Body of pancreas (tissue), 4 donors: ENCODE measurements at regions not wholly inside any gene's neighbourhood (a gene's known extent, or its start where the extent isn't known, plus 50 kb on each side); places are given as distances from the start of the nearest gene placed in this dataset.

Experiments
- ATAC-seq: fragments of 150-250 bp; one replicate; pipeline ENCODE4 v1.9.1; 2016
- DNase-seq, 4 donors: peaks; one replicate each; pipeline ENCODE4 v3.0.0-alpha.2; 2019
- H3K27ac ChIP-seq, 4 donors: fragments of 200-600 bp; sonication (generic); 1 replicate in 3 of 4; 2 replicates in 1 of 4; pipeline versions ENCODE4 v1.5.1 to v1.6.1; 2016 to 2019; ENCODE audit warnings: mild to moderate bottlenecking in 1 of 4, mixed read lengths in 1 of 4, moderate library complexity in 1 of 4
- H3K27me3 ChIP-seq, 2 donors: fragments of 200-600 bp; sonication (generic); one replicate each; pipeline ENCODE4 v1.6.0; 2016; ENCODE audit warnings: mild to moderate bottlenecking in 1 of 2
- H3K36me3 ChIP-seq, 2 donors: fragments of 200-600 bp; sonication (generic); replicated peaks in 1 of 2; 2 replicates each; pipeline ENCODE4 v1.5.1; 2016; ENCODE audit warnings: low read depth in 2 of 2; ENCODE audit not compliant: insufficient read depth in 1 of 2
- H3K4me1 ChIP-seq: fragments of 200-600 bp; sonication (generic); one replicate; pipeline ENCODE4 v1.6.0; 2016
- H3K4me3 ChIP-seq, 2 donors: fragments of 200-600 bp; sonication (generic); 1 replicate in 1 of 2; 2 replicates in 1 of 2; pipeline ENCODE4 v1.5.1; 2016 to 2019
- H3K9me3 ChIP-seq, 3 donors: fragments of 200-600 bp; sonication (generic); 1 replicate in 2 of 3; 2 replicates in 1 of 3; pipeline ENCODE4 v1.5.1; 2016
- CTCF ChIP-seq, 7 experiments: fragments of 450-650 bp in 4 of 7; fragments of 200-600 bp in 3 of 7; sonication (generic) in 3 of 7; IDR thresholded peaks; one replicate each; pipeline ENCODE4 v1.5.1; 2016 to 2019; ENCODE audit warnings: antibody characterized with exemption in 7 of 7
- POLR2A ChIP-seq, 3 donors: fragments of 450-650 bp; IDR thresholded peaks; one replicate each; pipeline ENCODE4 v1.6.1; 2016; ENCODE audit warnings: antibody characterized with exemption in 3 of 3, mild to moderate bottlenecking in 2 of 3
- WGBS, 2 donors: methylation state at CpG; one replicate each; pipeline ENCODE4 v1.1.5; 2017; 5-methylcytosine and 5-hydroxymethylcytosine counted together
- intact Hi-C: fragments of 100-400 bp; cut with DNase I; formaldehyde crosslinking; loops from one replicate; pipeline ENCODE4 v1.15.1; 2023

GRCh38 chr2:150688016-150688415 is 200.5 kb upstream of the RND3 start:
- intact Hi-C loops, result no loop called here
- DNase-seq (no peak), ATAC-seq (no peak)
- Histone ChIP-seq H3K4me3 (no peak overlapping the region), H3K27ac (no peak overlapping the region), H3K9me3 (no peaks in the 10 kb centered on the region), H3K4me1 (no peaks in the 10 kb centered on the region), H3K36me3 (no peaks in the 10 kb centered on the region), H3K27me3 (no peaks in the 10 kb centered on the region)
- TF ChIP-seq POLR2A (IDR thresholded peaks at IDR 0.05), result no peak
- TF ChIP-seq CTCF (IDR thresholded peaks at IDR 0.05), result no peak
- 38 to 47% methylated on average over 3 of the region's 3 CpGs for WGBS, 2 donors

GRCh38 chr2:150686391-150686790 is 198.9 kb upstream of the RND3 start:
- Histone ChIP-seq H3K4me3 (no peak overlapping the region), H3K27ac (no peak overlapping the region), H3K36me3 (no peaks in the 10 kb centered on the region), H3K4me1 (no peaks in the 10 kb centered on the region), H3K27me3 (no peaks in the 10 kb centered on the region), H3K9me3 (no peaks in the 10 kb centered on the region)
- TF ChIP-seq CTCF (IDR thresholded peaks at IDR 0.05), result no peak
- no peak for TF ChIP-seq POLR2A (IDR thresholded peaks at IDR 0.05)
- WGBS, 2 donors, result 67 to 69% methylated on average over 1 of the region's 1 CpG
- DNase-seq (no peak), ATAC-seq (no peak)
- intact Hi-C loops, result no loop called here

- no peak for ATAC-seq
- Histone ChIP-seq H3K36me3 (no peaks in the 10 kb centered on the region), H3K9me3 (no peaks in the 10 kb centered on the region), H3K27ac (no peak overlapping the region), H3K4me3 (no peak overlapping the region), H3K27me3 (no peaks in the 10 kb centered on the region), H3K4me1 (no peaks in the 10 kb centered on the region)
- DNase-seq, result no peak
- intact Hi-C loops, result no loop called here
- 53 to 66% methylated on average over 2 of the region's 2 CpGs for WGBS, 2 donors
- TF ChIP-seq CTCF (IDR thresholded peaks at IDR 0.05), result no peak
- TF ChIP-seq POLR2A (IDR thresholded peaks at IDR 0.05), result no peak
These were observed 193.8 kb upstream of the RND3 start for GRCh38 chr2:150681120-150681804.

- no peak for ATAC-seq
- Histone ChIP-seq H3K27ac (no peak overlapping the region), H3K36me3 (no peaks in the 10 kb centered on the region), H3K27me3 (no peaks in the 10 kb centered on the region), H3K9me3 (no peaks in the 10 kb centered on the region), H3K4me1 (no peaks in the 10 kb centered on the region), H3K4me3 (no peak overlapping the region)
- no peak for DNase-seq
- intact Hi-C loops, result no loop called here
- WGBS, 2 donors, result 52 to 59% methylated on average over 8 of the region's 8 CpGs
- TF ChIP-seq CTCF (IDR thresholded peaks at IDR 0.05) (no peak), POLR2A (IDR thresholded peaks at IDR 0.05) (no peak)
These were observed 192.1 kb upstream of the RND3 start for GRCh38 chr2:150679456-150680120.

GRCh38 chr2:150677551-150677950 is 190.1 kb upstream of the RND3 start:
- ATAC-seq (no peak), DNase-seq (no peak)
- Histone ChIP-seq H3K36me3 (no peaks in the 10 kb centered on the region), H3K27ac (no peak overlapping the region), H3K9me3 (no peaks in the 10 kb centered on the region), H3K4me3 (no peak overlapping the region), H3K27me3 (no peaks in the 10 kb centered on the region), H3K4me1 (no peaks in the 10 kb centered on the region)
- TF ChIP-seq POLR2A (IDR thresholded peaks at IDR 0.05), result no peak
- no peak for TF ChIP-seq CTCF (IDR thresholded peaks at IDR 0.05)
- intact Hi-C loops, result no loop called here
- WGBS, 2 donors, result 53 to 54% methylated on average over 4 of the region's 4 CpGs
